Keratinocyte (primary cell): ENCODE measurements at regions not wholly inside any gene's neighbourhood (a gene's known extent, or its start where the extent isn't known, plus 50 kb on each side); places are given as distances from the start of the nearest gene placed in this dataset.

Experiments used
- DNase-seq: peaks from one replicate; pipeline ENCODE4 v3.0.0-alpha.2; 2011; ENCODE audit warnings: low read depth, missing footprints, low spot score
- FAIRE-seq: peaks from 2 replicates; lab custom pipeline; 2011; peaks lifted over from hg19 to GRCh38; lab: Jason Lieb, UNC
- H2AFZ ChIP-seq: 2 replicates; pipeline ENCODE4 v1.6.0; 2012; ENCODE audit warnings: low read length, control low read depth, inconsistent platforms; ENCODE audit not compliant: control insufficient read depth
- H3K27ac ChIP-seq: 2 replicates; pipeline ENCODE4 v1.5.1; 2011; ENCODE audit warnings: low read length; ENCODE audit not compliant: control insufficient read depth, insufficient read depth
- H3K27me3 ChIP-seq: 3 replicates; pipeline ENCODE4 v1.6.0; 2011; ENCODE audit warnings: low read length; ENCODE audit not compliant: control insufficient read depth, insufficient read depth; ENCODE audit errors: extremely low read depth
- H3K36me3 ChIP-seq, 2 experiments: 2 replicates in 1 of 2; 3 replicates in 1 of 2; pipeline ENCODE4 v1.5.1; 2011; ENCODE audit warnings: low read length in 2 of 2, mild to moderate bottlenecking in 1 of 2; ENCODE audit not compliant: control insufficient read depth in 2 of 2, insufficient read depth in 2 of 2; ENCODE audit errors: extremely low read depth in 1 of 2
- H3K4me1 ChIP-seq: 3 replicates; pipeline ENCODE4 v1.5.1; 2011; ENCODE audit warnings: low read length; ENCODE audit not compliant: control insufficient read depth, insufficient read depth; ENCODE audit errors: extremely low read depth
- H3K4me2 ChIP-seq: 3 replicates; pipeline ENCODE4 v1.6.0; 2011; ENCODE audit warnings: low read depth, low read length; ENCODE audit not compliant: control insufficient read depth, insufficient read depth; ENCODE audit errors: extremely low read depth
- H3K4me3 ChIP-seq, 3 experiments: fragments of 200-600 bp in 1 of 3; sonication (generic) in 1 of 3; 2 replicates in 2 of 3; 3 replicates in 1 of 3; pipeline ENCODE4 v1.5.1; 2011 to 2016; ENCODE audit warnings: low read length in 3 of 3, mild to moderate bottlenecking in 3 of 3, control low read depth in 2 of 3, inconsistent platforms in 1 of 3, low read depth in 1 of 3, mixed read lengths in 1 of 3, mixed run types in 1 of 3, moderate library complexity in 1 of 3; ENCODE audit not compliant: control insufficient read depth in 2 of 3, insufficient read depth in 2 of 3; ENCODE audit errors: extremely low read depth in 1 of 3
- H3K79me2 ChIP-seq: 2 replicates; pipeline ENCODE4 v1.6.0; 2012; ENCODE audit warnings: low read length; ENCODE audit not compliant: control insufficient read depth, insufficient read depth
- H3K9ac ChIP-seq: 3 replicates; pipeline ENCODE4 v1.6.0; 2011; ENCODE audit warnings: low read length; ENCODE audit not compliant: control insufficient read depth, insufficient read depth; ENCODE audit errors: extremely low read depth
- H3K9me1 ChIP-seq: 3 replicates; pipeline ENCODE4 v1.6.0; 2011; ENCODE audit warnings: low read length; ENCODE audit not compliant: control insufficient read depth, insufficient read depth; ENCODE audit errors: extremely low read depth
- H3K9me3 ChIP-seq: 2 replicates; pipeline ENCODE4 v1.5.1; 2012; ENCODE audit warnings: low read depth, low read length; ENCODE audit not compliant: control insufficient read depth
- H4K20me1 ChIP-seq: 3 replicates; pipeline ENCODE4 v1.6.0; 2011; ENCODE audit warnings: low read length; ENCODE audit not compliant: control insufficient read depth, insufficient read depth; ENCODE audit errors: extremely low read depth
- CTCF ChIP-seq, 3 experiments: IDR thresholded peaks in 1 of 3; conservative IDR thresholded peaks in 1 of 3; optimal IDR thresholded peaks in 1 of 3; 2 replicates in 2 of 3; 3 replicates in 1 of 3; pipeline versions ENCODE3 to v1.5.1; 2011; ENCODE audit warnings: low read length in 3 of 3, mild to moderate bottlenecking in 3 of 3, moderate library complexity in 2 of 3, control low read depth in 1 of 3, inconsistent platforms in 1 of 3; ENCODE audit not compliant: insufficient read depth in 2 of 3; ENCODE audit errors: extremely low read depth in 1 of 3
- EZH2 ChIP-seq: IDR thresholded peaks from one replicate; pipeline ENCODE4 v1.6.1; 2012; ENCODE audit warnings: inconsistent platforms, mild to moderate bottlenecking, low read length, moderate library complexity
- dilution Hi-C: fragments of 300-500 bp; cut with MboI; formaldehyde crosslinking; loops from one replicate; pipeline ENCODE4 v1.7.0; 2020; ENCODE audit warnings: low sequenced_read_pairs; ENCODE audit not compliant: extremely low pct_ligation_motif_present

GRCh38 chr5:173498286-173498685, 118.2 kb downstream of the BOD1 start:
- Histone ChIP-seq H4K20me1 (no peaks in the 10 kb centered on the region), H3K4me1 (no peaks in the 10 kb centered on the region), H3K27me3 (peaks cover 4% of the 10 kb centered on the region), H3K36me3 (no peaks in the 10 kb centered on the region), H3K9me3 (no peaks in the 10 kb centered on the region), H3K4me2 (no peak overlapping the region), H3K4me3 (no peak overlapping the region), H3K27ac (no peak overlapping the region), H2AFZ (no peak overlapping the region), H3K79me2 (no peaks in the 10 kb centered on the region), H3K9me1 (no peaks in the 10 kb centered on the region), H3K9ac (no peak overlapping the region)
- TF ChIP-seq CTCF (optimal IDR thresholded peaks at IDR 0.05 in 1 of 3, IDR thresholded peaks at IDR 0.05 in 1 of 3, conservative IDR thresholded peaks at IDR 0.05 in 1 of 3; ENCODE audit: extremely low read depth in 1 of 3, insufficient read depth in 2 of 3, low read length in 3 of 3) (no peak), EZH2 (no peak)
- FAIRE-seq, result no peak
- no peak for DNase-seq
- dilution Hi-C loops, result no loop called here

- no peak for FAIRE-seq
- dilution Hi-C loops, result no loop called here
- Histone ChIP-seq H3K9ac (no peak overlapping the region), H4K20me1 (no peaks in the 10 kb centered on the region), H3K4me2 (no peak overlapping the region), H3K79me2 (no peaks in the 10 kb centered on the region), H3K9me1 (no peaks in the 10 kb centered on the region), H3K4me3 (no peak overlapping the region), H2AFZ (no peak overlapping the region), H3K4me1 (no peaks in the 10 kb centered on the region), H3K36me3 (no peaks in the 10 kb centered on the region), H3K9me3 (no peaks in the 10 kb centered on the region), H3K27me3 (peaks cover 4% of the 10 kb centered on the region), H3K27ac (no peak overlapping the region)
- no peak for DNase-seq
- no peak for TF ChIP-seq CTCF (optimal IDR thresholded peaks at IDR 0.05 in 1 of 3, IDR thresholded peaks at IDR 0.05 in 1 of 3, conservative IDR thresholded peaks at IDR 0.05 in 1 of 3; ENCODE audit: extremely low read depth in 1 of 3, insufficient read depth in 2 of 3, low read length in 3 of 3)
- no peak for TF ChIP-seq EZH2
These were observed 118.8 kb downstream of the BOD1 start for GRCh38 chr5:173497685-173498084.
